Smooth muscle cell (in vitro differentiated cells): ENCODE measurements at regions not wholly inside any gene's neighbourhood (a gene's known extent, or its start where the extent isn't known, plus 50 kb on each side); places are given as distances from the start of the nearest gene placed in this dataset.

Experiments
- DNase-seq: peaks from one replicate; lab custom pipeline; 2025; ENCODE audit not compliant: unreplicated experiment; lab: John Stamatoyannopoulos, UW
- H2AFZ ChIP-seq: fragments of 200-600 bp; sonication (generic); 2 replicates; pipeline ENCODE4 v1.6.0; 2016; ENCODE audit warnings: antibody characterized with exemption, low read depth, mild to moderate bottlenecking
- H3F3A ChIP-seq: fragments of 200-600 bp; sonication (generic); 2 replicates; pipeline ENCODE4 v1.6.0; 2017; ENCODE audit warnings: antibody characterized with exemption, low read depth
- H3K27ac ChIP-seq: fragments of 200-600 bp; sonication (generic); 2 replicates; pipeline ENCODE4 v1.5.1; 2016; ENCODE audit warnings: low read depth, mild to moderate bottlenecking
- H3K27me3 ChIP-seq: fragments of 200-600 bp; sonication (generic); 2 replicates; pipeline ENCODE4 v1.6.1; 2016; ENCODE audit warnings: low read depth, mild to moderate bottlenecking
- H3K36me3 ChIP-seq: fragments of 200-600 bp; sonication (generic); 2 replicates; pipeline ENCODE4 v1.5.1; 2016; ENCODE audit warnings: low read depth
- H3K4me1 ChIP-seq: fragments of 200-600 bp; sonication (generic); 2 replicates; pipeline ENCODE4 v1.5.1; 2016; ENCODE audit warnings: low read depth
- H3K4me2 ChIP-seq: fragments of 200-600 bp; sonication (generic); 2 replicates; pipeline ENCODE4 v1.6.0; 2016; ENCODE audit warnings: mild to moderate bottlenecking
- H3K4me3 ChIP-seq: fragments of 200-600 bp; sonication (generic); 2 replicates; pipeline ENCODE4 v1.5.1; 2016; ENCODE audit warnings: mild to moderate bottlenecking
- H3K79me2 ChIP-seq: fragments of 200-600 bp; sonication (generic); 2 replicates; pipeline ENCODE4 v1.6.0; 2016; ENCODE audit warnings: low read depth, mild to moderate bottlenecking
- H3K9ac ChIP-seq: fragments of 200-600 bp; sonication (generic); 2 replicates; pipeline ENCODE4 v1.6.0; 2016; ENCODE audit warnings: low read depth
- H3K9me3 ChIP-seq: fragments of 200-600 bp; sonication (generic); replicated peaks from 2 replicates; pipeline ENCODE4 v1.5.1; 2016; ENCODE audit warnings: low read depth
- H4K20me1 ChIP-seq: fragments of 200-600 bp; sonication (generic); 2 replicates; pipeline ENCODE4 v1.6.0; 2016; ENCODE audit warnings: low read depth
- WGBS: methylation state at CpG from one replicate; pipeline ENCODE4 v1.1.7; 2016; ENCODE audit warnings: low lambda C conversion rate; 5-methylcytosine and 5-hydroxymethylcytosine counted together
- TF ChIP-seq, protein P1 (sequence below): fragments of 200-600 bp; sonication (generic); IDR thresholded peaks from 2 replicates; pipeline ENCODE4 v1.5.1; 2017; ENCODE audit warnings: borderline replicate concordance, mild to moderate bottlenecking, antibody characterized with exemption; ENCODE audit not compliant: insufficient read depth, poor library complexity, severe bottlenecking

GRCh38 chr18:7172611-7173010, 55.0 kb upstream of the LAMA1 start:
- no peaks in the 10 kb centered on the region for H4K20me1 ChIP-seq
- no peaks in the 10 kb centered on the region for H3K36me3 ChIP-seq
- no peaks in the 10 kb centered on the region for H3K27me3 ChIP-seq
- H3K4me2 ChIP-seq, result no peak overlapping the region
- H3K9me3 ChIP-seq, result no peaks in the 10 kb centered on the region
- WGBS, result 69% methylated on average over 10 of the region's 10 CpGs
- no peaks in the 10 kb centered on the region for H3K79me2 ChIP-seq
- peaks cover 10% of the 10 kb centered on the region for H3K4me1 ChIP-seq
- DNase-seq, result no peak
- no peak overlapping the region for H2AFZ ChIP-seq
- H3F3A ChIP-seq, result no peaks in the 10 kb centered on the region
- TF ChIP-seq, protein P1, sequence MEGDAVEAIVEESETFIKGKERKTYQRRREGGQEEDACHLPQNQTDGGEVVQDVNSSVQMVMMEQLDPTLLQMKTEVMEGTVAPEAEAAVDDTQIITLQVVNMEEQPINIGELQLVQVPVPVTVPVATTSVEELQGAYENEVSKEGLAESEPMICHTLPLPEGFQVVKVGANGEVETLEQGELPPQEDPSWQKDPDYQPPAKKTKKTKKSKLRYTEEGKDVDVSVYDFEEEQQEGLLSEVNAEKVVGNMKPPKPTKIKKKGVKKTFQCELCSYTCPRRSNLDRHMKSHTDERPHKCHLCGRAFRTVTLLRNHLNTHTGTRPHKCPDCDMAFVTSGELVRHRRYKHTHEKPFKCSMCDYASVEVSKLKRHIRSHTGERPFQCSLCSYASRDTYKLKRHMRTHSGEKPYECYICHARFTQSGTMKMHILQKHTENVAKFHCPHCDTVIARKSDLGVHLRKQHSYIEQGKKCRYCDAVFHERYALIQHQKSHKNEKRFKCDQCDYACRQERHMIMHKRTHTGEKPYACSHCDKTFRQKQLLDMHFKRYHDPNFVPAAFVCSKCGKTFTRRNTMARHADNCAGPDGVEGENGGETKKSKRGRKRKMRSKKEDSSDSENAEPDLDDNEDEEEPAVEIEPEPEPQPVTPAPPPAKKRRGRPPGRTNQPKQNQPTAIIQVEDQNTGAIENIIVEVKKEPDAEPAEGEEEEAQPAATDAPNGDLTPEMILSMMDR, result no peak
- H3K9ac ChIP-seq, result no peak overlapping the region
- H3K27ac ChIP-seq, result peak overlapping the region; percentile 5
- no peak overlapping the region for H3K4me3 ChIP-seq

- TF ChIP-seq, protein P1, result no peak
- H3K79me2 ChIP-seq, result no peaks in the 10 kb centered on the region
These were observed 52.7 kb upstream of the LAMA1 start for GRCh38 chr18:7170292-7170691.

GRCh38 chr18:7169601-7170000, 52.0 kb upstream of the LAMA1 start:
- DNase-seq, result no peak
- no peak overlapping the region for H3K4me2 ChIP-seq
- H3K4me1 ChIP-seq, result peaks cover 10% of the 10 kb centered on the region
- H3K36me3 ChIP-seq, result no peaks in the 10 kb centered on the region
- H3F3A ChIP-seq, result no peaks in the 10 kb centered on the region
- H4K20me1 ChIP-seq, result no peaks in the 10 kb centered on the region
- H3K27ac ChIP-seq, result no peak overlapping the region
- no peak overlapping the region for H2AFZ ChIP-seq
- H3K79me2 ChIP-seq, result no peaks in the 10 kb centered on the region
- no peak overlapping the region for H3K9ac ChIP-seq
- TF ChIP-seq, protein P1, result no peak
- WGBS, result 96% methylated on average over 9 of the region's 11 CpGs
- H3K27me3 ChIP-seq, result no peaks in the 10 kb centered on the region
- H3K9me3 ChIP-seq, result no peaks in the 10 kb centered on the region
- H3K4me3 ChIP-seq, result no peak overlapping the region

More at GRCh38 chr18:7170292-7170691, 52.7 kb upstream of the LAMA1 start:
- Histone ChIP-seq H4K20me1 (no peaks in the 10 kb centered on the region), H2AFZ (no peak overlapping the region), H3K4me1 (peaks cover 10% of the 10 kb centered on the region), H3K27me3 (no peaks in the 10 kb centered on the region), H3K9ac (no peak overlapping the region), H3K4me2 (no peak overlapping the region), H3K27ac (no peak overlapping the region), H3K4me3 (no peak overlapping the region), H3F3A (no peaks in the 10 kb centered on the region), H3K36me3 (no peaks in the 10 kb centered on the region), H3K9me3 (no peaks in the 10 kb centered on the region)
- no peak for DNase-seq
- WGBS, result 51% methylated on average over 8 of the region's 8 CpGs

DNA sequence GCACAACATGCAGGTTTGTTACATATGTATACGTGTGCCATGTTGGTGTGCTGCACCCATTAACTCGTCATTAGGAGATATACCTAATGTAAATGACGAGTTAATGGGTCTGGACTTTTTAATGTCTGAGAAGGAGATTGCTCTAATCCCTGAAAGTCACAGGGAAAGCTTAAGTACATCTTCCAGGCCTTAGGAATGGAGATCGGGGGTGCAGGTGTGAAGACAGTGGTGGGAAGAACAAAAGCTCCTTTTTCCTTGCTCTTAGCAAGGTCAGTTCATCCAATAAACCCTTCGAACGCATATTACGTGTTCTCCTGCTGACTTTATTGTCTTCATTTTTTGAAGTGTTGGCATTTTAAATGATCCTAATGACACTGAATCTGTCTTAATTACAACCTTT, 50.8 kb upstream of the LAMA1 start:
- H3K4me2 ChIP-seq, result no peak overlapping the region
- H3K27me3 ChIP-seq, result no peaks in the 10 kb centered on the region
- no peaks in the 10 kb centered on the region for H3K79me2 ChIP-seq
- H3K9me3 ChIP-seq, result no peaks in the 10 kb centered on the region
- TF ChIP-seq, protein P1, result no peak
- H3K9ac ChIP-seq, result no peak overlapping the region
- no peak for DNase-seq
- H2AFZ ChIP-seq, result no peak overlapping the region
- peaks cover 10% of the 10 kb centered on the region for H3K4me1 ChIP-seq
- WGBS, result 53% methylated on average over 7 of the region's 7 CpGs
- no peak overlapping the region for H3K27ac ChIP-seq
- no peaks in the 10 kb centered on the region for H4K20me1 ChIP-seq
- no peaks in the 10 kb centered on the region for H3F3A ChIP-seq
- no peak overlapping the region for H3K4me3 ChIP-seq
- H3K36me3 ChIP-seq, result no peaks in the 10 kb centered on the region
